ENCODE measurements at regions not wholly inside any gene's neighbourhood (a gene's known extent, or its start where the extent isn't known, plus 50 kb on each side); places are given as distances from the start of the nearest gene placed in this dataset.

- Mint-ChIP-seq H3K4me3 (ENCODE audit: unreplicated experiment) (no peak overlapping the region), H3K27ac (ENCODE audit: unreplicated experiment) (peak overlapping the region; percentile 76), H3K27me3 (ENCODE audit: unreplicated experiment) (no peaks in the 10 kb centered on the region), H3K9me3 (ENCODE audit: unreplicated experiment) (no peaks in the 10 kb centered on the region), H3K4me1 (ENCODE audit: unreplicated experiment) (peaks cover 55% of the 10 kb centered on the region), H3K36me3 (ENCODE audit: unreplicated experiment) (peaks cover 16% of the 10 kb centered on the region)
- DNase-seq (ENCODE audit: extremely low spot score, unreplicated experiment) = no peak
- no peak for TF ChIP-seq CTCF (IDR thresholded peaks at IDR 0.05)
Measured at GRCh38 chr18:46264255-46264654, 160.1 kb downstream of the HAUS1 start.

DNA sequence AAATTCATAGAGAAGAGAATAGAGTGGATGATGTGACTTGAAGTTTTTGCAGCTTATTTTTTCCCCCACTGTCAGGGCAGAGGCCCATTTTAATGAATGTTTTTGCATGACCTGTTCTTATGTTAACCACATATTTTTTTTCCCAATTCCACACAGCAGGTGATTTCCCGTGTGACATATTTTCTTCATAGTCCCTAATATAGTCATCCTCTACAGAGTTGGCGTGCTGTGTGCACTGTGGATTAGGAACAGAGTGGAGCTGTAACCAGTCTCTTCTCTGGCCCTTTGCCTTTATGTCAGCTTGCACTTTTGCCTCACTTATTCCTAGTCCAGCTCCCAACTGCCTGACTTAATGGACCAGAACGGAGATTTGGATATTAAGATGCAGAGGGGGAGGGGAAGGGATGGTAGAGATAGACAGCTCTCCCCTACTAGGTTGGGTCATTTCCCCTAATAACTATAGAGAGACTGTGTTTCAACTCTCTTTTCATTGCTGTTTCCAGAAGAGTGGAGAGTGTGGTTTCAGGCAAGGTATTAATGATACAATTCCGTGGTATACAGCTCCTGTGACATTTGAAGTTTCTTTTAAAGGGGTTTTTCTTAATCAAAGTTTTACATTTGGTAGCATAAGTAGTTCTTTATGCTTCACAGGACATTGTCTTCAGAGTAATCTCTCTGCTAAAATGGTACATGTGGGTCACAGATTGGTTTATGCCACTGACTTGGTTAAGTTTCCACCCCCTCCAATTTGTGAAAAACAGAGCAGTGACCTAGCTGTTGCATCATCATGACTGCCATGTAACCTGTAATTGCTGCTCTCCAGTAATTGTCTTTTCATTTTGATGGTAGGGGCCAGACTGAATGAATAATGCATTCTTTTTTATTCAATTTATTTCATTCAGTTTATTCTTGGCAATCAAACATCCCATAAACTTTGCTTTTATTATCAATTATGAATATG is 161.3 kb downstream of the HAUS1 start:
- H3K36me3 Mint-ChIP-seq (ENCODE audit: unreplicated experiment) = peaks cover 17% of the 10 kb centered on the region
- peaks cover 44% of the 10 kb centered on the region for H3K4me1 Mint-ChIP-seq (ENCODE audit: unreplicated experiment)
- peak overlapping the region; percentile 76 for H3K27ac Mint-ChIP-seq (ENCODE audit: unreplicated experiment)
- no peaks in the 10 kb centered on the region for H3K27me3 Mint-ChIP-seq (ENCODE audit: unreplicated experiment)
- peak overlapping the region; percentile 0 for H3K4me3 Mint-ChIP-seq (ENCODE audit: unreplicated experiment)
- no peak for DNase-seq (ENCODE audit: extremely low spot score, unreplicated experiment)
- no peaks in the 10 kb centered on the region for H3K9me3 Mint-ChIP-seq (ENCODE audit: unreplicated experiment)
- TF ChIP-seq CTCF (IDR thresholded peaks at IDR 0.05) = no peak

DNA sequence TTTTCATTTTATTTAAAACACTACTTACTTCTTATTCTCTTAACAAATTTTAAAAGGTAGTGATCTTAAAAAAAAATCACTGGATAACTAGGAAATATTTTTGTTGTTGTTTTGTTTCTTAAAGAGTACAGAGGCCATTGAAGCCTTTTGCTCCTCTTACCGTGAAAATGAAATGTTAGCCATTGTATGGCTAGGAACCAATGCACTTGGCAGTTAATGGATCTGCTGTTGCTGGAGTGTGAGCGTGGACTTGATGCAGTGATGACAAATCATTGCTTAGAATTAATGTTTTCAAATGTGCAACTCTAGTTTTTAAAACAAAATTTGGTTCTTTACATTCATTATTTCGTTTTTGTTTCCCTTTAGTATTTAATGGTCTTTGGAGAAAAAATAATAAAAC is 162.3 kb downstream of the HAUS1 start:
- H3K9me3 Mint-ChIP-seq (ENCODE audit: unreplicated experiment) = no peaks in the 10 kb centered on the region
- no peak overlapping the region for H3K27ac Mint-ChIP-seq (ENCODE audit: unreplicated experiment)
- peaks cover 17% of the 10 kb centered on the region for H3K36me3 Mint-ChIP-seq (ENCODE audit: unreplicated experiment)
- no peaks in the 10 kb centered on the region for H3K27me3 Mint-ChIP-seq (ENCODE audit: unreplicated experiment)
- peaks cover 35% of the 10 kb centered on the region for H3K4me1 Mint-ChIP-seq (ENCODE audit: unreplicated experiment)
- DNase-seq (ENCODE audit: extremely low spot score, unreplicated experiment) = no peak
- H3K4me3 Mint-ChIP-seq (ENCODE audit: unreplicated experiment) = no peak overlapping the region
- TF ChIP-seq CTCF (IDR thresholded peaks at IDR 0.05) = no peak

GRCh38 chr18:46268671-46269070 is 164.5 kb downstream of the HAUS1 start:
- DNase-seq (ENCODE audit: extremely low spot score, unreplicated experiment) = no peak
- Mint-ChIP-seq H3K9me3 (ENCODE audit: unreplicated experiment) (no peaks in the 10 kb centered on the region), H3K36me3 (ENCODE audit: unreplicated experiment) (peaks cover 8% of the 10 kb centered on the region), H3K4me3 (ENCODE audit: unreplicated experiment) (no peak overlapping the region), H3K4me1 (ENCODE audit: unreplicated experiment) (peaks cover 23% of the 10 kb centered on the region), H3K27me3 (ENCODE audit: unreplicated experiment) (no peaks in the 10 kb centered on the region), H3K27ac (ENCODE audit: unreplicated experiment) (no peak overlapping the region)
- no peak for TF ChIP-seq CTCF (IDR thresholded peaks at IDR 0.05)

DNA sequence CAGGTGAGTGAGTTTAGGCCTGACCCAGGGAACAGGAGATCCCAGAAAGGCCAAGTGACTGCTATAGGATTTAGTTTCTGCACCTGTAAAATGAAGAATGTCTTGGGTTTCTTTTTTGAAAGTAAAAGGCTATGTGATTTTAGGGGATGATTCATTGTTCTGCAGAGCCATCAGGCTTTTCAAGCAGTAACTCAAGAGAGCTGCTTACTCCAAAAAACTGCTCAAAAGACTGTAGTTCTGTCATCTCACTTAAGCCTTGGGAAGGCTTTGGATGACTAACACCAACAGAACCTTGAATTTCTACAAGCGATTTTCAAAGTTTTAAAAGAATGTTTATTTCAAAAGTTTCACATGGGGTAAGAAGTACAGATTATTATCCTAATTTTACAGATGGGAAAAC is 165.1 kb downstream of the HAUS1 start:
- Mint-ChIP-seq H3K27me3 (ENCODE audit: unreplicated experiment) (no peaks in the 10 kb centered on the region), H3K4me1 (ENCODE audit: unreplicated experiment) (peaks cover 17% of the 10 kb centered on the region), H3K27ac (ENCODE audit: unreplicated experiment) (no peak overlapping the region), H3K9me3 (ENCODE audit: unreplicated experiment) (no peaks in the 10 kb centered on the region), H3K36me3 (ENCODE audit: unreplicated experiment) (peaks cover 5% of the 10 kb centered on the region), H3K4me3 (ENCODE audit: unreplicated experiment) (no peak overlapping the region)
- TF ChIP-seq CTCF (IDR thresholded peaks at IDR 0.05) = no peak
- DNase-seq (ENCODE audit: extremely low spot score, unreplicated experiment) = no peak

All from osteocyte (in vitro differentiated cells).